LNCaP clone FGC (cell line): ENCODE measurements at regions not wholly inside any gene's neighbourhood (a gene's known extent, or its start where the extent isn't known, plus 50 kb on each side); places are given as distances from the start of the nearest gene placed in this dataset.
"Not testable (repeated sequence)": the region's sequence is repeated elsewhere in the genome, so short reads cannot be mapped to it uniquely, and the experiment has no call there.

ENCODE experiments used
- DNase-seq: peaks from one replicate; pipeline ENCODE4 v3.0.0-alpha.2; 2011; ENCODE audit warnings: low read depth
- H3K4me3 ChIP-seq: 2 replicates; pipeline ENCODE4 v1.5.1; 2011; ENCODE audit warnings: mild to moderate bottlenecking, low read depth, low read length, control low read depth
- CTCF ChIP-seq: IDR thresholded peaks from 2 replicates; pipeline ENCODE4 v1.5.1; 2012; ENCODE audit warnings: mild to moderate bottlenecking; ENCODE audit not compliant: control insufficient read depth, insufficient read depth; ENCODE audit errors: extremely low read depth

- H3K4me3 ChIP-seq = no peak overlapping the region
- TF ChIP-seq CTCF = no peak
- DNase-seq = no peak
Measured at GRCh38 chr5:63217422-63217821, 638.8 kb downstream of the LRRC70 start.

- no peak overlapping the region for H3K4me3 ChIP-seq
- no peak for DNase-seq
- TF ChIP-seq CTCF = no peak
Measured at GRCh38 chr5:63213256-63213655, 634.6 kb downstream of the LRRC70 start.

- no peak overlapping the region for H3K4me3 ChIP-seq
- no peak for DNase-seq
- no peak for TF ChIP-seq CTCF
Measured at GRCh38 chr5:63211448-63212132, 633.0 kb downstream of the LRRC70 start.

GRCh38 chr5:63205976-63206375 lies 627.4 kb downstream of the LRRC70 start:
- no peak overlapping the region for H3K4me3 ChIP-seq
- TF ChIP-seq CTCF = no peak
- no peak for DNase-seq

GRCh38 chr5:63201738-63202137 lies 623.1 kb downstream of the LRRC70 start:
- DNase-seq = no peak
- no peak for TF ChIP-seq CTCF
- no peak overlapping the region for H3K4me3 ChIP-seq

- TF ChIP-seq CTCF = no peak
- no peak for DNase-seq
- no peak overlapping the region for H3K4me3 ChIP-seq
Measured at GRCh38 chr5:63194126-63194525, 615.5 kb downstream of the LRRC70 start.

GRCh38 chr5:63180190-63180589 lies 601.6 kb downstream of the LRRC70 start:
- H3K4me3 ChIP-seq, DNase-seq: not testable (repeated sequence)
